PC-9 (cell line): ENCODE measurements at regions not wholly inside any gene's neighbourhood (a gene's known extent, or its start where the extent isn't known, plus 50 kb on each side); places are given as distances from the start of the nearest gene placed in this dataset.

Source experiments
- BruUV-seq: library from RNA; stranded (reverse); fragments of 400-500 nt; replicated peaks from 2 replicates; lab custom pipeline; 2021; lab: Mats Ljungman, UMichigan
- CTCF ChIA-PET: fragments of 300-600 bp; sonication (Branson Sonifier 250); formaldehyde crosslinking; loops from one replicate; lab custom pipeline; 2022; ENCODE audit warnings: antibody characterized with exemption; lab: Charles Lee
- POLR2A ChIA-PET: fragments of 300-600 bp; sonication (Branson Sonifier 250); formaldehyde crosslinking; loops from one replicate; lab custom pipeline; 2022; ENCODE audit warnings: antibody characterized with exemption; ENCODE audit not compliant: unreplicated experiment; lab: Charles Lee
- DNase-seq, 2 experiments: peaks; one replicate each; pipeline versions ENCODE4 v3.0.0 to v3.0.0-alpha.2; 2015 to 2022; ENCODE audit warnings: mixed read lengths in 1 of 2
- H2AFZ ChIP-seq: fragments of 200-600 bp; sonication (generic); 2 replicates; pipeline ENCODE4 v1.8.1; 2017; ENCODE audit warnings: antibody characterized with exemption
- H3F3A ChIP-seq: fragments of 200-600 bp; sonication (generic); 2 replicates; pipeline ENCODE4 v1.8.1; 2017; ENCODE audit warnings: antibody characterized with exemption, mild to moderate bottlenecking, low read depth; ENCODE audit not compliant: insufficient read depth
- H3K27ac ChIP-seq: fragments of 200-600 bp; sonication (generic); 2 replicates; pipeline ENCODE4 v1.6.1; 2016; ENCODE audit warnings: mixed run types
- H3K27me3 ChIP-seq: fragments of 200-600 bp; sonication (generic); 2 replicates; pipeline ENCODE4 v1.6.1; 2016; ENCODE audit warnings: low read depth, mixed run types; ENCODE audit not compliant: insufficient read depth
- H3K36me3 ChIP-seq: fragments of 200-600 bp; sonication (generic); 2 replicates; pipeline ENCODE4 v1.6.1; 2016; ENCODE audit warnings: low read depth, mixed run types
- H3K4me1 ChIP-seq: fragments of 200-600 bp; sonication (generic); replicated peaks from 2 replicates; pipeline ENCODE4 v1.6.1; 2016; ENCODE audit warnings: mixed run types; ENCODE audit not compliant: insufficient read depth
- H3K4me2 ChIP-seq: fragments of 200-600 bp; sonication (generic); 2 replicates; pipeline ENCODE4 v1.6.1; 2017; ENCODE audit warnings: mixed run types
- H3K4me3 ChIP-seq: fragments of 200-600 bp; sonication (generic); 2 replicates; pipeline ENCODE4 v1.6.1; 2016; ENCODE audit warnings: mixed run types
- H3K79me2 ChIP-seq: fragments of 200-600 bp; sonication (generic); 2 replicates; pipeline ENCODE4 v1.6.1; 2017; ENCODE audit warnings: low read depth, mixed run types
- H3K9me2 ChIP-seq: fragments of 200-600 bp; sonication (generic); 2 replicates; pipeline ENCODE4 v1.8.1; 2017; ENCODE audit warnings: mild to moderate bottlenecking; ENCODE audit not compliant: insufficient read depth
- H3K9me3 ChIP-seq: fragments of 200-600 bp; sonication (generic); 2 replicates; pipeline ENCODE4 v1.8.1; 2016; ENCODE audit warnings: low read depth; ENCODE audit not compliant: insufficient read depth
- H4K20me1 ChIP-seq: fragments of 200-600 bp; sonication (generic); 2 replicates; pipeline ENCODE4 v1.8.1; 2017; ENCODE audit not compliant: insufficient read depth
- CTCF ChIP-seq: fragments of 200-600 bp; sonication (generic); conservative IDR thresholded peaks from 2 replicates; pipeline ENCODE4 v1.6.1; 2017; ENCODE audit warnings: mixed run types, antibody characterized with exemption, mild to moderate bottlenecking, moderate library complexity
- EZH2 ChIP-seq: fragments of 200-600 bp; sonication (generic); IDR thresholded peaks from 2 replicates; pipeline ENCODE4 v1.8.0; 2017; ENCODE audit warnings: antibody characterized with exemption, low read depth
- intact Hi-C: fragments of 100-400 bp; cut with micrococcal nuclease; formaldehyde crosslinking; loops from one replicate; pipeline ENCODE4 v1.10.0; 2022; ENCODE audit not compliant: unreplicated experiment

GRCh38 chr12:130242506-130242905 lies 80.2 kb downstream of the FZD10 start:
- no TSS peak for BruUV-seq
- intact Hi-C loops = no loop called here
- TF ChIP-seq EZH2 (no peak), CTCF (no peak)
- Histone ChIP-seq H3K79me2 (no peaks in the 10 kb centered on the region), H2AFZ (no peak overlapping the region), H3K4me1 (no peaks in the 10 kb centered on the region), H3K36me3 (no peaks in the 10 kb centered on the region), H3K9me3 (no peaks in the 10 kb centered on the region), H3K27me3 (peaks cover 12% of the 10 kb centered on the region), H3K4me3 (no peak overlapping the region), H3K4me2 (no peak overlapping the region), H3K9me2 (no peaks in the 10 kb centered on the region), H3K27ac (no peak overlapping the region), H3F3A (no peaks in the 10 kb centered on the region), H4K20me1 (no peaks in the 10 kb centered on the region)
- CTCF ChIA-PET = no interaction called here
- no peak for DNase-seq
- POLR2A ChIA-PET = no interaction called here

- Histone ChIP-seq H3K4me3 (no peak overlapping the region), H3K4me2 (no peak overlapping the region), H2AFZ (no peak overlapping the region), H3K9me3 (no peaks in the 10 kb centered on the region), H3K9me2 (no peaks in the 10 kb centered on the region), H3K79me2 (no peaks in the 10 kb centered on the region), H3F3A (no peaks in the 10 kb centered on the region), H3K4me1 (no peaks in the 10 kb centered on the region), H3K36me3 (no peaks in the 10 kb centered on the region), H3K27me3 (peaks cover 12% of the 10 kb centered on the region), H3K27ac (no peak overlapping the region), H4K20me1 (no peaks in the 10 kb centered on the region)
- intact Hi-C loops = no loop called here
- ChIA-PET POLR2A (no interaction called here), CTCF (no interaction called here)
- TF ChIP-seq CTCF (no peak), EZH2 (no peak)
- no TSS peak for BruUV-seq
- no peak for DNase-seq
Measured at GRCh38 chr12:130245251-130245650, 83.0 kb downstream of the FZD10 start.

GRCh38 chr12:130246560-130246959 lies 84.3 kb downstream of the FZD10 start:
- no peaks in the 10 kb centered on the region for H3K9me3 ChIP-seq
- no peaks in the 10 kb centered on the region for H3F3A ChIP-seq
- TF ChIP-seq EZH2 = no peak
- TF ChIP-seq CTCF = no peak
- CTCF ChIA-PET = no interaction called here
- intact Hi-C loops = no loop called here
- no peaks in the 10 kb centered on the region for H4K20me1 ChIP-seq
- DNase-seq = no peak
- H2AFZ ChIP-seq = no peak overlapping the region
- H3K36me3 ChIP-seq = no peaks in the 10 kb centered on the region
- no peak overlapping the region for H3K4me3 ChIP-seq
- BruUV-seq = no TSS peak
- H3K9me2 ChIP-seq = no peaks in the 10 kb centered on the region
- POLR2A ChIA-PET = no interaction called here
- H3K27ac ChIP-seq = no peak overlapping the region
- no peaks in the 10 kb centered on the region for H3K79me2 ChIP-seq
- peaks cover 12% of the 10 kb centered on the region for H3K27me3 ChIP-seq
- no peaks in the 10 kb centered on the region for H3K4me1 ChIP-seq
- H3K4me2 ChIP-seq = no peak overlapping the region
